Activated effector memory CD4-positive, alpha-beta T cell treated with anti-CD3 and anti-CD28 coated beads, Interleukin-2, amount 50 U/mL, for 16 hours (primary cell): ENCODE measurements at regions not wholly inside any gene's neighbourhood (a gene's known extent, or its start where the extent isn't known, plus 50 kb on each side); places are given as distances from the start of the nearest gene placed in this dataset.
"Not testable (repeated sequence)": the region's sequence is repeated elsewhere in the genome, so short reads cannot be mapped to it uniquely, and the experiment has no call there.

Experiments used
- DNase-seq: peaks from one replicate; pipeline ENCODE4 v3.0.0-alpha.2; 2020

GRCh38 chr3:95718168-95718567 lies 1096.2 kb upstream of the EPHA6 start:
- DNase-seq = no peak

DNA sequence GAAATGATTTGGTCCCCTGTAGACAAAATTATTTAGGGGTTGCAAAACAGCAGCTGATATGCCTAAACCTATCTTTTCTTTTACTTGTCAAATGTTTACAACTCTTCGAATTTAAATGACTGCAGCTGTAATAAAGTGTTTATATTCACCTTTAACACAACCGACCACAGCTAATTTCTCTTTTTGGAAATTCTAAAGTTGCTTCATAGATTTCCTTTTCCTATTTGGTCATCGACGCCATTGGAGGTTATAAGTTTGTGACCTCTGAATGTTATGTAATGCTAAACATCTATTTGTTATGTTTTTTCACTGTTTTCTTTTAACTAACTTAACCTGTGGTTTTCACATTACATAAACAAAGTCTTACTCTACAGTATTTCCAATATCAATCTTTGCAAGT lies 1094.9 kb upstream of the EPHA6 start:
- DNase-seq = no peak

DNA sequence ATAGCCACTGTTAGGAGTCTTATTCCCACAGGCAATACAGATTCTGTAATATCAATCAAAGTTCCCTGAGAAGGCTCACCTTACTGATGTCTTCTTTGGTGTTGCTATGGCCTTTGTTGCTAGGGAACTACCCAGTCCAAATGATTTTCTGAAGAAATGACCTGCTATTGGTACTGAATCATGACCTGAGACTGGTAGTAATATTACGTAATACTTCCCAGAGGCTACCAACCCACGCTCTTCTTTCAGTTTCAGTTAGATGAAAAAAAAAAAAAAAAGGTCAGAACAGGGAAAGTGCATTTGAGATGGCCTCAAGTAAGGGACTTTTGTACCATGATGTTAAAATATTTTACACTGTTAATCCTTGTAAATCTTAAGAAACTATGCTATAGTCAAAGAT lies 1092.5 kb upstream of the EPHA6 start:
- DNase-seq = no peak

GRCh38 chr3:95725770-95726169 lies 1088.6 kb upstream of the EPHA6 start:
- no peak for DNase-seq

GRCh38 chr3:95731753-95732152 lies 1082.6 kb upstream of the EPHA6 start:
- no peak for DNase-seq

DNA sequence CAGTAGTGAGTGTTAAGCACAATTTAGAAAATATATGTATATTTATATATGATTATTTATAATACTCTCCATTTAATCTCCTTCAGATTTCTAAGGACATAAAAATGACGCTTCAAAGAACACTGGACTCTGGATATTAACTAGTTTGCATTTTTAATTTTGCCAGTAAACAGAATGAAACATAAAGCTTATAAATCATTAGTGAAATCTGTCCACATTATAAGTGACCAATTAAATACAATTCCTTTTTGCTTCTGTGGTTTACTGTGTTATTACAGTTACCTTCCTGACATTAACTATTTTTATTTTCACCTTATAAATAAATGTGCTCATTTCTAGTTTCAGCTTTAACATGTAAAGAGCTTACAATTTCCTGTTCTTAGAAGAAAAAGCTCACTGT lies 1081.1 kb upstream of the EPHA6 start:
- no peak for DNase-seq

DNA sequence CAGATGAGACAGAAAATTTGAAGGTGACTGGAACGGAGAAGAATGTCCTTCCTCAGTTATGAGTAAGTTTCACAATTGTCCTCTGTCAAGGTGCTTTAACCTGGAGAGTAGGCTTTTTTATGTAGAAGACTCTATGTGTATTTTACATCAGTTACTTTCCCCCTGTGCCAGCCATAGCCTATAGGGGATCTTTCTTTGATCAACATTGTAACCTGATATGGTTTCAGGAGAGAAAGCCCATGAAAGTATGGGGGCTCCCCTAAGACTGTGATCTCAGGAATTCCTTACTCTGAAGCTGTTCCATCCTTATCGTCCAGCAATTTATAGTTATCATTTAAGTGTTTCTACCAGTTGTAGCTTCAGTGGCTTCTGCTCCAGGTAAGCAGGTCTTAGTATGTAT lies 1076.3 kb upstream of the EPHA6 start:
- no peak for DNase-seq

GRCh38 chr3:95744896-95745295 lies 1069.5 kb upstream of the EPHA6 start:
- DNase-seq = not testable (repeated sequence)

DNA sequence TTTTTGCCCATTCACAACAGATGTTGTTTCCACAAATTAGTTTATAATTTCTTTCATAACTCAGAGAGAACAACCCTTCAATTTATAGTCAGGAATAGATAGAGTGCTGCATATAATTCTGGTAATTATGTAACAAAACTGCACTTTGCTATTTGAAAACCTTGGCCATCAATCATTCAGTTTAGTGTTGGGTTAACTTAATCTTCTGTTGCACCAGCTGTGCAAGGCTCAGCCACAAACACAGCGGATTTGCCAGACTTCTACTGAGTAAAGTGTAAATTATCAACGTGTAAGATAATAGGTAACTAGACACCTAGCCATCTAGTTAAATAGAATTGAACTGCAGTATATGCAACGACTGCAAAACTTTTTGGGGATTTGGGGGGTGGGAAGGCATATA lies 1064.3 kb upstream of the EPHA6 start:
- no peak for DNase-seq

DNA sequence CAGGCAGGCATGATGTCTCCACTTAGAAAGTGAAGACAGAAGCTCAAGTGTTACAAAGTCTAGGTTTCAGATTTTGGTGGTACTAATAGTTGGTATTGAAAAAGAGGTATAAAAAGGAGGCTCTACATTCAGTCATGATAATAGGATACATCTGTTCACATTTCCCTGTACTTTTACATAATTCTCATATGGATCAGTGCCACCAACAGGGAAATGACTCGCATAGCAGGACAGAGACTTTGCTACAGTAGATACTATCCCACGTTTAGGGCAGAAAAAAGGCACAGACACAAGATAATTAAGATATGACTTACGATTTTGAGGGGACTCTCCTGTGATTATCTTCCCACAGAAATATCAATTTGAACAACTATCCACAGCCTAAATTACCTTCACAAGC lies 1062.9 kb upstream of the EPHA6 start:
- DNase-seq = no peak

DNA sequence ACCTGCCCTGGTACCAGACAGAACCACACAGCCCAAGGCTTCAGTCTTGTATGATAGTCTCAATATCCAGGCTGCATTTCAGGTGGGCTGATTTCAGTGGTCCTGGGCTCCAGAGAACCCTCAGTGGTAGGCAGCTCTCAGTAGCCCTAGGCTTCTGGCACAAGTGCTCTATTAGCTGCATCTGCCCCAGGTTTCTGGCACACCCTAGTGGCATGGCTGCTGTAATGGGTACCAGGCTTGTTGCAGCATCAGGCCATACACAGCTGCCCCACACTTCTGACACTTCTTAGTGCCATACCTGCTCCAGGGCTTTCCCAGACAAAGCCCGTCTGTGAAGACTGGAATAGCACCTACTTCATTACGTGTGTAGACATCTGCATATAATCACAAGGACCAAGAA lies 1062.2 kb upstream of the EPHA6 start:
- DNase-seq = no peak

DNA sequence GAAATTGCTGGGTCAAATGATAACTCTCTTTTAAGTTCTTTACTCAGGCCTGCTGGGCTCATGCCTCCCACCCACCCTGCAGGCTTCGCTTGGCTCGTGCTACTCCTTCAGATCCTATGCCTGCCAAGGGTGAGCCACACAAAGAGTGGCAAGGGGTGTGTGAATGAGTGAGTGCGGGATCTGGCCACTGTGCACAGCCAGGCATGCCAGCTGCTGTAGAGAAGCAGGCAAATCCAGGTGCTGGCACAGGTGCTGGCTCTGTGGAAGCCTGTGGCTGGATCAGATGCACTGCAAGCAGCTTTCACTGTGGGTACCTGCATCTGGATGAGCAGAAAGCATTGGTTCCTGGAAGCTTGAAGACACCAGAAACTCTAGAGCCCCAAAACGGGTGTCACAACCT lies 1055.7 kb upstream of the EPHA6 start:
- DNase-seq = no peak

GRCh38 chr3:95759614-95760301 lies 1054.6 kb upstream of the EPHA6 start:
- no peak for DNase-seq

DNA sequence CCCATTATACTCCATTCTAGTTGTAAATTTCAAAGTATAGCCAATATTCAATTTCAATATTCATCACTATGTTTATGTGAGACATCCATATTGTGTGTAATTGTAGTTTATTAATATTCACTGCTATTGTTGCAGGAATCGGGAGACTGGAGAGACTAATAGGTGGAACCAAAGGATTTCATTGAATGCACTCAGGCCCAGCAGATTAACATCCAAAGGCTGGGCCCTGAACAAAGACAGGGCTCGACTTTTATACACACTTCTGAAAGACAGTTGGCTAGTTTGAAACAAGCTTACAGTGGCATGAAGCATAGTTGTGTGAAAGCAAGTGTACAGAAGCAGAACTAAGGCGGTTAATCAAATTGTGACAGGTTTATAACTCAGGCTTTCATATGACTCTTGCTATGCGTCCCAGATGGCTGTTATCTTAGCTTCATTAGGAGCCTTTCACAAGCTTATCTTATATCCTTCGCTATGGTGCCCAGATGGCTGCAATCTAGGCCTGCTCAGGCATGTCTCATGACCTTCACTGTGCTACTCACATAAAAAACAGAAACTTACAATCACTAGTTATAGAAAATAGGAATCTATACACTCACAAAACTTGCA lies 1038.8 kb upstream of the EPHA6 start:
- DNase-seq = no peak

GRCh38 chr3:95781598-95781997 lies 1032.8 kb upstream of the EPHA6 start:
- no peak for DNase-seq

- no peak for DNase-seq
Observed at GRCh38 chr3:95789111-95789510, 1025.3 kb upstream of the EPHA6 start.

- DNase-seq = no peak
Observed at GRCh38 chr3:95797081-95797480, 1017.3 kb upstream of the EPHA6 start.

DNA sequence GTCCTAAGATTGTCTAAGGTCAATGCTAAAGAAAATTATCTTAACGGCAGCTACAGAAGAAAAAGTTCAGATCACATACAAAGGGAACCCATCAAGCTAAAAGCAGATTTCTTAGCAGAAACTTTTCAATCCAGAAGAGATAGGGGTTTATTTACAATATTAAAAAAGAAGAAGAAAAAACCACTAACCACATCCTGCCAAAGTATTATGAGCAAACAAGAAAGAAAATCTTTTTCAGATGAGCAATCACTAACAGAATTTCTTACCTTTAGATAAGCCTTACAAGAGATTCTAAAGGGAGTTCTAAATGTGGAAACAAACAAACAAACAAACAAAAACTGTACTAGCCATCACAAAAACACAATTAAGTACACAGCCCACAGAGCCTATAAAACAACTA lies 1015.8 kb upstream of the EPHA6 start:
- no peak for DNase-seq

DNA sequence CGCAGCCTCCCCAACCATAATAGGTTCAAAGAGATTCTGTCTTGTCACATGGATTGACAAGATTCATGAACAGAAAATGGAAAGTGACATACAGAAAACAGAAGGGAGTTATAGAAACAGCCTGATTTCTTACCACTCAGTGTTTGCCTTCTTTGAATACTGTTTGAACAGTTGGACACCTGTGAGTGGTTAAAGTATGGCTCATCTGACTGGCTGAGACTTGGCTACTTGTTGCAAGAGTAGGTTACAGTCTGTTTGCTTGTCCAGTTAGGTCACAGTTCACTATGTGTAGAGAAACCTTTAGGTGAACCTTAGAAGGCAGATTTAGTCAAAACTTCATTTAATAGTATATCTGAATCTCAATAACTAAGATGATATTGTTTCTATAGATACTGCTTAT lies 1003.9 kb upstream of the EPHA6 start:
- DNase-seq = no peak

DNA sequence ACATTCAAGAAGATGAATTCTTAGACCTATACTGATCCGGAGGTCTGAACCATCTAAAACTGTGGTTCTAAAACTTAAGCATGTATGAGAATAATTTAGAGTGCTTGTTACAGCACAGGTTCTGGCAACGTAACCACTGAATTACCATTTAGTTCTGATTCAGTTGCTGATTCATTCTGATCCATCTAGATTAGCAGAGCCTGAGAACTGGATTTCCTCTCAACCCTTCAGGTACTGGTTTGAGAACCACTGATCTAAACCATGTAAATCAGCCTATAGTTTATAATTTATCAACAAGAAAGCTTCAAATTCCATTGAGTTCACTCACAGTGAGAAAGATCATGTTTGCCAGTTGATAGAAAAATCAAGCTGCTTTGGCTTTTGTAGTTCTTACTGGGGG lies 1001.1 kb upstream of the EPHA6 start:
- DNase-seq = no peak

DNA sequence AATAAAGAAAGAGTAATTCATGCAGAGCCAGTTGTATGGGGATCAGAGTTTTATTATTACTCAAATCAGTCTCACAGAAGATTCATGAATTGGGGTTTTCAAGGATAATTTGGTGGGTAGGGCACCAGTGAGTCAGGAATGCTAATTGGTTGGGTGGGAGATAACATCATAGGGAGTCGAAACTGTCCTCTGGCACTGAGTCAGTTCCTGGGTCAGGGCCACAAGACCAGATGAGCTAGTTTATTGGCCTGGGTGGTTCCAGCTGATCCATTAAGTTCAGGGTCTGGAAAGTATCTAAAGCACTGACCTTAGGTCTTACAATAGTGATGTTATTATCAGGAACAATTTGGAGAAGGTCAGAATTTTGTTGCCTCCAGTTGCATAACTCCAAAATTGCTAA lies 998.6 kb upstream of the EPHA6 start:
- no peak for DNase-seq

- no peak for DNase-seq
Observed at GRCh38 chr3:95826419-95826818, 988.0 kb upstream of the EPHA6 start.

- no peak for DNase-seq
Observed at GRCh38 chr3:95832146-95832545, 982.2 kb upstream of the EPHA6 start.

DNA sequence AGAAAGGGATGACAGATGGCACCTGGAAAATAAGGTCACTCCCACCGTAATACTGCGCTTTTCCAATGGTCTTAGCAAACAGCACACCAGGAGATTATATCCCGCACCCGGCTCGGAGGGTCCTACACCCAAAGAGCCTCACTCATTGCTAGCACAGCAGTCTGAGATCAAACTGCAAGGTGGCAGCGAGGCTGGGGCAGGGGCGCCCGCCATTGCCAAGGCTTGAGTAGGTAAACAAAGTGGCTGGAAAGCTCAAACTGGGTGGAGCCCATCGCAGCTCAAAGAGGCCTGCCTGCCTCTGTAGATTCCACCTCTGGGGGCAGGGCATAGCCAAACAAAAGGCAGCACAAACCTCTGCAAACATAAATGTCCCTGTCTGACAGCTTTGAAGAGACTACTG lies 953.8 kb upstream of the EPHA6 start:
- not testable (repeated sequence) for DNase-seq

DNA sequence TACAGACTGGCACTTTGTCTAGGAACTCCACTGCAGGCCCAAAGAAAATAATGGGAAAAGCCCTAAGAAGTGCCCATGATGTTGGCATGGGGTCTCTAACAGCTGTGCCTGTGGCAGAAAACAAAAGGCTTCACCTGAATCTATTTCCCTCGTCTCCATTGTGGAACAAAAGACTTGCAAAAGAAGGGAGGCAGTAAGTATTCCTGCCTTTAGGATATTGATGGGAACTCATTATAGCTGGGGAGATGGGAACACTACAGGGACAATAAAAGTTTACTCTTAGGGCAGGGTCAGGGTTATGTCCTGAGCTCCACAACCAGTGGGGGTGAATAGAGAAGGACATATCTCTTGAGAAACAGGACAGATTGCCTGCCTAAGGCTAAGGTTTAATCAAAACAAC lies 930.6 kb upstream of the EPHA6 start:
- DNase-seq = no peak
